ENCODE measurements at regions not wholly inside any gene's neighbourhood (a gene's known extent, or its start where the extent isn't known, plus 50 kb on each side); places are given as distances from the start of the nearest gene placed in this dataset.

GRCh38 chr2:12033494-12033893, 287.1 kb downstream of the LPIN1 start:
- FAIRE-seq, result no peak

More at GRCh38 chr2:12033494-12033893, 287.1 kb downstream of the LPIN1 start:
- dilution Hi-C loops (cut with MboI; ENCODE audit: extremely low pct_ligation_motif_present, low sequenced_read_pairs), result no loop called here
- no peak for DNase-seq (ENCODE audit: low read depth, low spot score)
- ChIA-PET POLR2A (no interaction called here), CTCF (no interaction called here)
- no peak for TF ChIP-seq MAX (IDR thresholded peaks at IDR 0.05; ENCODE audit: insufficient read depth, insufficient read length)
- TF ChIP-seq JUN (IDR thresholded peaks at IDR 0.05; ENCODE audit: borderline replicate concordance, insufficient read depth, insufficient read length, low read depth), result no peak
- TF ChIP-seq EZH2 (IDR thresholded peaks at IDR 0.05; ENCODE audit: borderline replicate concordance, low read depth, low read length, severe bottlenecking), result no peak
- TF ChIP-seq POLR2AphosphoS5 (IDR thresholded peaks at IDR 0.05; ENCODE audit: insufficient read depth, low read depth, low read length), result no peak
- no peak for TF ChIP-seq MYC (IDR thresholded peaks at IDR 0.05; ENCODE audit: low read depth, low read length)
- no peak for TF ChIP-seq GATA2 (IDR thresholded peaks at IDR 0.05; ENCODE audit: insufficient read depth, insufficient read length, low read depth, low read length)
- TF ChIP-seq FOS (IDR thresholded peaks at IDR 0.05; ENCODE audit: borderline replicate concordance, insufficient read depth, low read length), result no peak
- TF ChIP-seq, protein P1, sequence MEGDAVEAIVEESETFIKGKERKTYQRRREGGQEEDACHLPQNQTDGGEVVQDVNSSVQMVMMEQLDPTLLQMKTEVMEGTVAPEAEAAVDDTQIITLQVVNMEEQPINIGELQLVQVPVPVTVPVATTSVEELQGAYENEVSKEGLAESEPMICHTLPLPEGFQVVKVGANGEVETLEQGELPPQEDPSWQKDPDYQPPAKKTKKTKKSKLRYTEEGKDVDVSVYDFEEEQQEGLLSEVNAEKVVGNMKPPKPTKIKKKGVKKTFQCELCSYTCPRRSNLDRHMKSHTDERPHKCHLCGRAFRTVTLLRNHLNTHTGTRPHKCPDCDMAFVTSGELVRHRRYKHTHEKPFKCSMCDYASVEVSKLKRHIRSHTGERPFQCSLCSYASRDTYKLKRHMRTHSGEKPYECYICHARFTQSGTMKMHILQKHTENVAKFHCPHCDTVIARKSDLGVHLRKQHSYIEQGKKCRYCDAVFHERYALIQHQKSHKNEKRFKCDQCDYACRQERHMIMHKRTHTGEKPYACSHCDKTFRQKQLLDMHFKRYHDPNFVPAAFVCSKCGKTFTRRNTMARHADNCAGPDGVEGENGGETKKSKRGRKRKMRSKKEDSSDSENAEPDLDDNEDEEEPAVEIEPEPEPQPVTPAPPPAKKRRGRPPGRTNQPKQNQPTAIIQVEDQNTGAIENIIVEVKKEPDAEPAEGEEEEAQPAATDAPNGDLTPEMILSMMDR (IDR thresholded peaks at IDR 0.05; ENCODE audit: extremely low read depth in 1 of 2, insufficient read depth in 1 of 2, low read depth in 1 of 2, low read length in 2 of 2), result no peak
- TF ChIP-seq POLR2A (IDR thresholded peaks at IDR 0.05; ENCODE audit: low read depth, low read length), result no peak
- no peaks in the 10 kb centered on the region for H3K36me3 ChIP-seq (ENCODE audit: control insufficient read depth in 2 of 2, extremely low read depth in 1 of 2, insufficient read depth in 2 of 2, low read length in 2 of 2)
- H3K27me3 ChIP-seq (ENCODE audit: control insufficient read depth in 2 of 2, insufficient read depth in 2 of 2, low read length in 2 of 2), result no peaks in the 10 kb centered on the region
- no peak overlapping the region for H3K4me2 ChIP-seq (ENCODE audit: insufficient read depth, low read length)
- H3K27ac ChIP-seq (ENCODE audit: insufficient read depth, low read depth, low read length), result no peak overlapping the region
- H3K4me3 ChIP-seq (replicated peaks in 1 of 3; ENCODE audit: insufficient read depth in 1 of 3, low read depth in 1 of 3, low read length in 3 of 3), result no peak overlapping the region
- BruUV-seq (replicated peaks), result no TSS peak
- no peaks in the 10 kb centered on the region for H3K9me1 ChIP-seq (replicated peaks; ENCODE audit: control insufficient read depth, extremely low read depth, insufficient read depth, low read length)
- no peaks in the 10 kb centered on the region for H4K20me1 ChIP-seq (replicated peaks; ENCODE audit: control insufficient read depth, extremely low read depth, insufficient read depth, low read length)
- intact Hi-C loops (cut with micrococcal nuclease), result no loop called here
- H3K9me3 ChIP-seq (replicated peaks; ENCODE audit: control insufficient read depth, insufficient read depth, low read length), result no peaks in the 10 kb centered on the region
- H2AFZ ChIP-seq (ENCODE audit: low read depth, low read length), result no peak overlapping the region
- no peaks in the 10 kb centered on the region for H3K4me1 ChIP-seq (ENCODE audit: control insufficient read depth, extremely low read depth, insufficient read depth, low read length)
- H3K79me2 ChIP-seq (ENCODE audit: control insufficient read depth, insufficient read depth, low read length), result no peaks in the 10 kb centered on the region
- no peak overlapping the region for H3K9ac ChIP-seq (replicated peaks; ENCODE audit: extremely low read depth, insufficient read depth, low read length)

Data from endothelial cell of umbilical vein (primary cell).